GM12865 (cell line): ENCODE measurements at regions not wholly inside any gene's neighbourhood (a gene's known extent, or its start where the extent isn't known, plus 50 kb on each side); places are given as distances from the start of the nearest gene placed in this dataset.

Experiments used
- DNase-seq: peaks from one replicate; pipeline ENCODE4 v3.0.0; 2010; ENCODE audit warnings: low read depth
- H3K4me3 ChIP-seq: 2 replicates; pipeline ENCODE4 v1.5.1; 2011; ENCODE audit warnings: mild to moderate bottlenecking, low read depth, low read length, control low read depth
- TF ChIP-seq, protein P1 (sequence below): IDR thresholded peaks from 2 replicates; pipeline ENCODE4 v1.5.1; 2011; ENCODE audit warnings: low read length, control low read depth, low read depth, inconsistent platforms; ENCODE audit not compliant: insufficient read depth; ENCODE audit errors: missing control alignments

DNA sequence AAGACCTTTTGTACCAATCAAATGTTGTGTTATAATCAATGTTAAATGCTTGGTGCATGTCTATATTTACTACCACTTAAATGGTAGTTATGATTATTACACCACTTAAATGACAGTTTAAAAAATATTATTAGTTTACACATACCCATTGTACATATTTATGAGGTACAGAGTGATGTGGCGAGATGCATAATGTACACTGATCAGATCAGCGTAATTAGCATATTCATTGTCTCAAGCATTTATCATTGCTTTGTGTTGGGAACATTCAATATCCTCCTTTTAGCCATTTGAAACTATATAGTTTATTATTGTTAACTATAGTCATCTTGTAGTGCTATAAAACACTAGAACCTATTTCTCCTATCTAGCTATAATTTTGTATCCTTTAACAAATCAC is 434.4 kb upstream of the ACTBL2 start:
- TF ChIP-seq, protein P1, sequence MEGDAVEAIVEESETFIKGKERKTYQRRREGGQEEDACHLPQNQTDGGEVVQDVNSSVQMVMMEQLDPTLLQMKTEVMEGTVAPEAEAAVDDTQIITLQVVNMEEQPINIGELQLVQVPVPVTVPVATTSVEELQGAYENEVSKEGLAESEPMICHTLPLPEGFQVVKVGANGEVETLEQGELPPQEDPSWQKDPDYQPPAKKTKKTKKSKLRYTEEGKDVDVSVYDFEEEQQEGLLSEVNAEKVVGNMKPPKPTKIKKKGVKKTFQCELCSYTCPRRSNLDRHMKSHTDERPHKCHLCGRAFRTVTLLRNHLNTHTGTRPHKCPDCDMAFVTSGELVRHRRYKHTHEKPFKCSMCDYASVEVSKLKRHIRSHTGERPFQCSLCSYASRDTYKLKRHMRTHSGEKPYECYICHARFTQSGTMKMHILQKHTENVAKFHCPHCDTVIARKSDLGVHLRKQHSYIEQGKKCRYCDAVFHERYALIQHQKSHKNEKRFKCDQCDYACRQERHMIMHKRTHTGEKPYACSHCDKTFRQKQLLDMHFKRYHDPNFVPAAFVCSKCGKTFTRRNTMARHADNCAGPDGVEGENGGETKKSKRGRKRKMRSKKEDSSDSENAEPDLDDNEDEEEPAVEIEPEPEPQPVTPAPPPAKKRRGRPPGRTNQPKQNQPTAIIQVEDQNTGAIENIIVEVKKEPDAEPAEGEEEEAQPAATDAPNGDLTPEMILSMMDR = no peak
- no peak overlapping the region for H3K4me3 ChIP-seq
- no peak for DNase-seq

DNA sequence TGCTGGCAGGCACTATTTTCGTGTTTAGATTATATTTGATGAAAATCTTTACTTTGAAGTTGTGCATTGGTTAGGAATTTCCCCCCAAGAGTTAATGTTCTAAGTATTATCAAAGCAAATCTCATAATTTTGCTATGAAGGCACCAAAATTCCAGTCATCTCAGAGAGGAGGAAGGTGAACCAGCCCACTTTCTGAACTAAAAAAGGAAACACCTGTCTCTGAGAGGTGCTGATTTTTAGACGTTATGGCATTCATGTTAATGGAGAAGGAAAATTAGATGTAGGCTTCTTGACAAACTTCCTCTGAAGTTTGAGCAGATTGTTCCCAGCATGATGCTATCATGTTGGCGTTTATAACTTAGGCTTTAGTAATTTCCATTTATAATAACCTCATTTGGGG is 432.9 kb upstream of the ACTBL2 start:
- no peak overlapping the region for H3K4me3 ChIP-seq
- TF ChIP-seq, protein P1 = no peak
- DNase-seq = no peak

DNA sequence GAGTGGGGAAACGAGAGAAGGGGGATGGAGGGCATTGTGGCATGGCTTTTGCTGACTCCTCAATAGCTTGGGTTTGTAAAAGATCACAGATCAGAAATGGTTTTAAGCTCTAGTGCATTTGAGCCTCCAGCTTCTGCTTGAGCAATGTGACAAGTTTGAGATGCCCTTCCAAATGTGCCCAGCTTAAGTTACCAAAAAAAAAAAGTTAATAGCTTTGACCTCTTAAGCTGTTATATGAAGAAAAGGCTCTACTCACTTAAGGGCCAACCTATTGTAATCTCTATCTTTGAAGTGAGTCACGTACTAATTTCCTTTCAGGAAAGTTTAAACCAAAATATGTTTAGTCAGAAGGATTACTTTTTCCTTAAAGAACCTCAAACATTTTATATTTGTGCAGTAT is 428.8 kb upstream of the ACTBL2 start:
- TF ChIP-seq, protein P1 = no peak
- no peak overlapping the region for H3K4me3 ChIP-seq
- no peak for DNase-seq

DNA sequence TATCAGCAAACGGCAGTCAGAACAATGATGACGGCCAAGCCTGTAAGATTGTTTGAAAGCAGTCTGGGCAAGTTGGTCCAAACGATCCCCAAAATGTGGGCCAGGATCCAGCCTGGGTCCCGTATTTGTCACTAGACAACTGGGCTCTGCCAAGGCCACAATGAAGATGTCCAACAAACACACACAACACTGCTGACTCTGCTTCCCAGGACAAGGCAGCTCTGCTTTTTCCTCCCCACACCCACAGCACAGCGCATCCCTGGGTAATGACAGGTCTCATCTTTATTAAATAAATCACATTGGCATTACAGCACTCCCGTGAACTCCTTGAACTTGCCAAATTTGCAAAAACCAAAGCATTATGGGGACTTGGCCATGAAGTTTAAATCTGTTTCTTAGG is 424.1 kb upstream of the ACTBL2 start:
- no peak for DNase-seq

DNA sequence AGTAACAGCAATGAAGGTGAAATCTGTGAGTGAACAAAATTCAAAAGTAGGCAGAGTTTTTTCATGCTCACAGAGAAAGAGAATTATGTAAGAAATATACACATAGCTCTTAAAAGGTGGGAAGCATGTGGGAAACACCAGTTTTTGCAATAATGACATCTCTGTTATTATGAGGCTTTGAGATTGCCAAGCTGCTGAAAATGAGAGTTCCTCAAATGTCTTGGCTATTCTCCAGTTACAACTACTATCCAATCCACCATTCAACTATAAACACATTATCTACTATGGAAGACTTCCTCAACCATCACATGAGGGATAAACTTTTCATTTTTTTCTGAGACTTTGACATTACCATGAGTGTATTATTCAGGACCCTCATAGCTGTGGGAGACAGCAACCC is 420.8 kb upstream of the ACTBL2 start:
- H3K4me3 ChIP-seq = no peak overlapping the region
- TF ChIP-seq, protein P1 = no peak
- no peak for DNase-seq

More for the DNA sequence above, 424.1 kb upstream of the ACTBL2 start:
- no peak overlapping the region for H3K4me3 ChIP-seq
- TF ChIP-seq, protein P1 = no peak

DNA sequence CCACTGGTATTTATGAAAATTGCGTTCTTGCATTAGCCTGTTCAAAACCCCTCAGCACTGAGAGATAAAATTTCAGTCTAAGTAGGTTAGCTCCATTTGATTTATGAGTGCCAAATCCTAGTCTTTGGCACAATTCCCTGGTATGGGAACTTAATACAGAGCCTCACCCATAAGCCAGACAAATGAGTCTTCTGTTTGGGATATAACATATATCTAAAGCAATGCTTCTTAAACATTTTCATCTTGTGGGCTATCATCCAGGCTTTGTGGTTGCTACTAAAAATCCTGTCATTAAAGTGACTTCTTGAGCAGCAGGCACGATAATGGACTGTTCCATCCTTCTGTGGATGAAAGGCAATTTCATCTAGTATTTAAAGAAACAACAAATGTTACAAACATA is 419.5 kb upstream of the ACTBL2 start:
- no peak overlapping the region for H3K4me3 ChIP-seq
- DNase-seq = no peak
- TF ChIP-seq, protein P1 = no peak

DNA sequence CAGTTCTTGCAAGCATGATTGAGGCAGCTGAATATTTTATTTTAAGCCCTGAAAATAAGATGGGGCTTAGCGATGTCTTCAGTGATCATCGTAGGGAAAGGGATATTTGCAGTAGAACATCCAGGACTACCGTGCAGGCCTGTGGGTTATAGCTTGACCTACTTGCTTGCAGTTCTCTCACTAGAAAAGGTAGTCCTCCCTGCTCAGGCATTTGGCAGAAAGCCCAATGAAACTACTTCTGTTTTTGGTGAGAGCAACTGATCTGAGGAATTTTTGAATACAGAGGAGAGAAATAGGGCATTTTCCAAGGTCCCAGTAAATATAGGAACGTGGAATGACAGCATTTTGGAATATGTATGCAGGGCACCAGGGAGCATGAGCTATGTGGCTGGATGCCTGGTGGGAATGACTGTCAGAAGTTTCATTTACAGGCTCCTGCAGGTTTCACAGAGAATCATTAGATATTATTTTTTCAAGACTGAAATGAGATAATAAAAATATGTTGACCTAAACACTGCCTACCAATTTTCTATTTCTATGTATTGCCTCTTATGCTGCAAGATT is 417.9 kb upstream of the ACTBL2 start:
- DNase-seq = no peak
- TF ChIP-seq, protein P1 = no peak
- H3K4me3 ChIP-seq = no peak overlapping the region
